ENCODE measurements at regions not wholly inside any gene's neighbourhood (a gene's known extent, or its start where the extent isn't known, plus 50 kb on each side); places are given as distances from the start of the nearest gene placed in this dataset.

GRCh38 chr15:86010398-86010797, 69.3 kb upstream of the AGBL1 start:
- TF ChIP-seq POLR2AphosphoS5 (IDR thresholded peaks at IDR 0.05; ENCODE audit: borderline replicate concordance, low read depth, low read length) (no peak), EZH2 (IDR thresholded peaks at IDR 0.05) (no peak)

All from SK-N-MC (cell line).